DND-41 (cell line): ENCODE measurements at regions not wholly inside any gene's neighbourhood (a gene's known extent, or its start where the extent isn't known, plus 50 kb on each side); places are given as distances from the start of the nearest gene placed in this dataset.

Experiments
- EZH2 ChIP-seq: IDR thresholded peaks from 3 replicates; pipeline ENCODE4 v1.6.1; 2012; ENCODE audit warnings: borderline replicate concordance, low read depth, mild to moderate bottlenecking, moderate library complexity, low read length, inconsistent platforms; ENCODE audit not compliant: severe bottlenecking
- TF ChIP-seq, protein P1 (sequence below): IDR thresholded peaks from 2 replicates; pipeline ENCODE4 v1.5.1; 2012; ENCODE audit warnings: borderline replicate concordance, low read length, moderate library complexity, mild to moderate bottlenecking; ENCODE audit not compliant: poor library complexity, severe bottlenecking; ENCODE audit errors: extremely low read depth

DNA sequence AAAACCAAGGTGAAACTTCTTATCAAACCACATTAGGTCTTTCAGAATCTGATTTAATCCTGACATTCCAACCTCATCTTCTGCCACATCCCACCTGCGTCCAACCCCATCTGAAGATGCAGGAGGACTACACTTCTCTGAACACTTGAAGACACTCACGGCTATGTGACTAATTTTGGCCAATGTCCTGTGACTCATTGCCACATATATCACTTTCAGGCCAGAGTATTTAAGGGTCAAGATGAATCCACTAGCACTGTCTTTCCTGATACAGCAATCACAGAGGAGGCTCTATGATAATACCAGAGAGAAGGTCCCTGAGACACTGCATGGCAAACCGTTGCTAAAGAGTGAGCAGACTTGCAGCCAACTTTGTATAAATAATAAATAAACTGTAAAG, 323.4 kb downstream of the NR2F1-AS1 start:
- TF ChIP-seq, protein P1, sequence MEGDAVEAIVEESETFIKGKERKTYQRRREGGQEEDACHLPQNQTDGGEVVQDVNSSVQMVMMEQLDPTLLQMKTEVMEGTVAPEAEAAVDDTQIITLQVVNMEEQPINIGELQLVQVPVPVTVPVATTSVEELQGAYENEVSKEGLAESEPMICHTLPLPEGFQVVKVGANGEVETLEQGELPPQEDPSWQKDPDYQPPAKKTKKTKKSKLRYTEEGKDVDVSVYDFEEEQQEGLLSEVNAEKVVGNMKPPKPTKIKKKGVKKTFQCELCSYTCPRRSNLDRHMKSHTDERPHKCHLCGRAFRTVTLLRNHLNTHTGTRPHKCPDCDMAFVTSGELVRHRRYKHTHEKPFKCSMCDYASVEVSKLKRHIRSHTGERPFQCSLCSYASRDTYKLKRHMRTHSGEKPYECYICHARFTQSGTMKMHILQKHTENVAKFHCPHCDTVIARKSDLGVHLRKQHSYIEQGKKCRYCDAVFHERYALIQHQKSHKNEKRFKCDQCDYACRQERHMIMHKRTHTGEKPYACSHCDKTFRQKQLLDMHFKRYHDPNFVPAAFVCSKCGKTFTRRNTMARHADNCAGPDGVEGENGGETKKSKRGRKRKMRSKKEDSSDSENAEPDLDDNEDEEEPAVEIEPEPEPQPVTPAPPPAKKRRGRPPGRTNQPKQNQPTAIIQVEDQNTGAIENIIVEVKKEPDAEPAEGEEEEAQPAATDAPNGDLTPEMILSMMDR = no peak
- TF ChIP-seq EZH2 = no peak
